SK-N-SH treated with all-trans-retinoic acid at 6 μM for 48 hours (cell line): ENCODE measurements at regions not wholly inside any gene's neighbourhood (a gene's known extent, or its start where the extent isn't known, plus 50 kb on each side); places are given as distances from the start of the nearest gene placed in this dataset.

Source experiments
- ARNTL ChIP-seq: fragments of 450-650 bp; formaldehyde crosslinking; IDR thresholded peaks from 2 replicates; pipeline ENCODE4 v1.5.0; 2020; ENCODE audit warnings: low read depth, mild to moderate bottlenecking, moderate library complexity, borderline replicate concordance
- PPARA ChIP-seq: fragments of 250-450 bp; sonication (Bioruptor Pico); IDR thresholded peaks from 2 replicates; pipeline ENCODE4 v1.5.0; 2020; ENCODE audit warnings: mild to moderate bottlenecking, borderline replicate concordance
- SNAI2 ChIP-seq: fragments of 250-450 bp; sonication (Bioruptor Pico); IDR thresholded peaks from 2 replicates; pipeline ENCODE4 v1.5.0; 2020; ENCODE audit warnings: mild to moderate bottlenecking, moderate library complexity
- ZFP30 ChIP-seq: fragments of 450-650 bp; formaldehyde crosslinking; IDR thresholded peaks from 2 replicates; pipeline ENCODE4 v1.5.0; 2022; ENCODE audit warnings: mild to moderate bottlenecking, moderate library complexity
- ZNF70 ChIP-seq: fragments of 450-650 bp; formaldehyde crosslinking; IDR thresholded peaks from 2 replicates; pipeline ENCODE4 v1.5.0; 2020; ENCODE audit warnings: mild to moderate bottlenecking, moderate library complexity
- TF ChIP-seq, protein P1 (sequence below): fragments of 250-450 bp; sonication (Bioruptor Pico); IDR thresholded peaks from 2 replicates; pipeline ENCODE4 v1.5.1; 2021; ENCODE audit warnings: mild to moderate bottlenecking, moderate library complexity
- TF ChIP-seq, protein P2 (sequence below): fragments of 250-450 bp; sonication (Bioruptor Pico); IDR thresholded peaks from 2 replicates; pipeline ENCODE4 v1.8.0; 2021; ENCODE audit warnings: low read depth, mild to moderate bottlenecking, moderate library complexity, borderline replicate concordance

DNA sequence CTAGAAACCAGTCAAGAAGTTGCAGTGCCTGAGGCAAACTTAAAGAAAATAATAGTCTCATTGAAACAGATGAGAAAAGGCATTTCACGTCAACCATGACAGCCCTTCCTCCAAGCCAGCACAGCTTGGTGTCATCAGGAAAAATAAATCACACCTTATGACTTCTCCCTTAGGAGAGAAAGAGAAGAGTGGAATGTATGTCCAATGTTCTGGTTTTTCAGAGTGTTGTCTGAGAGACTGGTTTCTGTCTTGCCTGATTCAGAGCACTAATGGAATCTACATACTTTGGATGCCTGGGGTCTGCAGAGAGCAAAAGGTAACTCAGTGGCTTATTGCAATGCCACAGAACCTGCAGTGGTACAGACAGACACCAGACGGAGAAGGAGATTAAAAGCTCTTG is 105.5 kb upstream of the PDE4D start:
- TF ChIP-seq, protein P1, sequence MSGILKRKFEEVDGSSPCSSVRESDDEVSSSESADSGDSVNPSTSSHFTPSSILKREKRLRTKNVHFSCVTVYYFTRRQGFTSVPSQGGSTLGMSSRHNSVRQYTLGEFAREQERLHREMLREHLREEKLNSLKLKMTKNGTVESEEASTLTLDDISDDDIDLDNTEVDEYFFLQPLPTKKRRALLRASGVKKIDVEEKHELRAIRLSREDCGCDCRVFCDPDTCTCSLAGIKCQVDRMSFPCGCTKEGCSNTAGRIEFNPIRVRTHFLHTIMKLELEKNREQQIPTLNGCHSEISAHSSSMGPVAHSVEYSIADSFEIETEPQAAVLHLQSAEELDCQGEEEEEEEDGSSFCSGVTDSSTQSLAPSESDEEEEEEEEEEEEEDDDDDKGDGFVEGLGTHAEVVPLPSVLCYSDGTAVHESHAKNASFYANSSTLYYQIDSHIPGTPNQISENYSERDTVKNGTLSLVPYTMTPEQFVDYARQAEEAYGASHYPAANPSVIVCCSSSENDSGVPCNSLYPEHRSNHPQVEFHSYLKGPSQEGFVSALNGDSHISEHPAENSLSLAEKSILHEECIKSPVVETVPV (CRISPR knock-in tag), result no peak
- TF ChIP-seq PPARA (no peak), ZFP30 (no peak), ARNTL (CRISPR knock-in tag) (no peak), SNAI2 (CRISPR knock-in tag) (no peak), ZNF70 (no peak)
- TF ChIP-seq, protein P2, sequence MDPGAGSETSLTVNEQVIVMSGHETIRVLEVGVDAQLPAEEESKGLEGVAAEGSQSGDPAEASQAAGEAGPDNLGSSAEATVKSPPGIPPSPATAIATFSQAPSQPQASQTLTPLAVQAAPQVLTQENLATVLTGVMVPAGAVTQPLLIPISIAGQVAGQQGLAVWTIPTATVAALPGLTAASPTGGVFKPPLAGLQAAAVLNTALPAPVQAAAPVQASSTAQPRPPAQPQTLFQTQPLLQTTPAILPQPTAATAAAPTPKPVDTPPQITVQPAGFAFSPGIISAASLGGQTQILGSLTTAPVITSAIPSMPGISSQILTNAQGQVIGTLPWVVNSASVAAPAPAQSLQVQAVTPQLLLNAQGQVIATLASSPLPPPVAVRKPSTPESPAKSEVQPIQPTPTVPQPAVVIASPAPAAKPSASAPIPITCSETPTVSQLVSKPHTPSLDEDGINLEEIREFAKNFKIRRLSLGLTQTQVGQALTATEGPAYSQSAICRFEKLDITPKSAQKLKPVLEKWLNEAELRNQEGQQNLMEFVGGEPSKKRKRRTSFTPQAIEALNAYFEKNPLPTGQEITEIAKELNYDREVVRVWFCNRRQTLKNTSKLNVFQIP (CRISPR knock-in tag), result no peak
